A673 (cell line): ENCODE measurements at regions not wholly inside any gene's neighbourhood (a gene's known extent, or its start where the extent isn't known, plus 50 kb on each side); places are given as distances from the start of the nearest gene placed in this dataset.

ENCODE experiments used
- BruUV-seq: library from RNA; stranded (reverse); fragments of 400-500 nt; replicated peaks from 2 replicates; lab custom pipeline; 2021; lab: Mats Ljungman, UMichigan
- CTCF ChIA-PET: fragments of 300-600 bp; sonication (Branson Sonifier 250); formaldehyde crosslinking; loops from one replicate; lab custom pipeline; 2022; ENCODE audit warnings: antibody characterized with exemption; lab: Charles Lee
- POLR2A ChIA-PET: fragments of 300-600 bp; sonication (Branson Sonifier 250); formaldehyde crosslinking; loops from one replicate; lab custom pipeline; 2022; ENCODE audit warnings: antibody characterized with exemption; ENCODE audit not compliant: low non-redundant PET; lab: Charles Lee
- DNase-seq: peaks from one replicate; pipeline ENCODE4 v3.0.0-alpha.2; 2015; ENCODE audit warnings: low spot score
- H3K27ac ChIP-seq: fragments of 200-600 bp; sonication (generic); 2 replicates; pipeline ENCODE4 v1.5.1; 2016; ENCODE audit warnings: mixed run types, low read depth, mild to moderate bottlenecking, mixed read lengths, antibody characterized with exemption, low read length; ENCODE audit not compliant: poor library complexity, severe bottlenecking
- H3K27me3 ChIP-seq: fragments of 200-600 bp; sonication (generic); replicated peaks from 2 replicates; pipeline ENCODE4 v1.6.1; 2017; ENCODE audit warnings: mixed run types, low read depth, mild to moderate bottlenecking, mixed read lengths, antibody characterized with exemption, low read length; ENCODE audit not compliant: insufficient read depth, poor library complexity
- H3K36me3 ChIP-seq: fragments of 200-600 bp; sonication (generic); 2 replicates; pipeline ENCODE4 v1.6.1; 2016; ENCODE audit warnings: mixed run types, mild to moderate bottlenecking, mixed read lengths, antibody characterized with exemption, low read length; ENCODE audit not compliant: insufficient read depth, poor library complexity, severe bottlenecking
- H3K4me1 ChIP-seq: fragments of 200-600 bp; sonication (generic); 2 replicates; pipeline ENCODE4 v1.6.1; 2017; ENCODE audit warnings: mixed run types, mild to moderate bottlenecking, mixed read lengths, antibody characterized with exemption, low read length; ENCODE audit not compliant: insufficient read depth, poor library complexity, severe bottlenecking
- H3K4me3 ChIP-seq: fragments of 200-600 bp; sonication (generic); 2 replicates; pipeline ENCODE4 v1.5.1; 2016; ENCODE audit warnings: low read depth, mixed run types, mild to moderate bottlenecking, mixed read lengths, low read length; ENCODE audit not compliant: poor library complexity, severe bottlenecking
- H3K9me3 ChIP-seq: fragments of 200-600 bp; sonication (generic); 2 replicates; pipeline ENCODE4 v1.6.1; 2016; ENCODE audit warnings: mixed run types, low read depth, mild to moderate bottlenecking, mixed read lengths, antibody characterized with exemption, low read length; ENCODE audit not compliant: poor library complexity, severe bottlenecking
- EZH2 ChIP-seq: fragments of 200-600 bp; sonication (generic); IDR thresholded peaks from 2 replicates; pipeline ENCODE4 v1.6.1; 2017; ENCODE audit warnings: borderline replicate concordance, low read depth, mild to moderate bottlenecking, mixed read lengths, antibody characterized with exemption, low read length; ENCODE audit not compliant: poor library complexity, severe bottlenecking
- intact Hi-C: fragments of 100-400 bp; cut with micrococcal nuclease; formaldehyde crosslinking; loops from one replicate; pipeline ENCODE4 v1.10.0; 2022; ENCODE audit not compliant: unreplicated experiment
- TF ChIP-seq, protein P1 (sequence below): fragments of 300-800, 200-600 bp; sonication (generic); conservative IDR thresholded peaks from 2 replicates; pipeline ENCODE4 v1.5.1; 2017; ENCODE audit warnings: low read depth, mild to moderate bottlenecking, antibody characterized with exemption, low read length, moderate library complexity, mixed read lengths

DNA sequence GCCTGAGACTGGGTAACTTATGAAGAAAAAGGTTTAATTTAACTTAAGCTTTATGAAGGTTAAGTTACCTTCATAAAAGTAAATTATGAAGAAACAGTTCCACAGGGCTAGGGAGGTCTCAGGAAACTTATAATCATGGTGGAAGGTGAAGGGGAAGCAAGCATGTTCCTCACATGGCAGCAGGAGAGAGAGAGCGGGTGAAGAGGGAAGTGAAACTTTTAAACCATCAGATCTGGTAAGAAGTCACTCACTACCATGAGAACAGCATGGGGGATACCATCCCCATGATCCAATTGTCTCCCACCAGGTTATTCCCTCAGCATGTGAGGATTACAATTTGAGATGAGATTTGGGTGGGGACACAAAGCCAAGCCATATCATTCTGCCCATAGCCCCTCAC, 944.7 kb upstream of the NDST4 start:
- CTCF ChIA-PET, result no interaction called here
- intact Hi-C loops, result loop anchor here (5.0 kb wide), 1 partner anchor 124 kb away; no protein-coding TSS in a partner anchor

DNA sequence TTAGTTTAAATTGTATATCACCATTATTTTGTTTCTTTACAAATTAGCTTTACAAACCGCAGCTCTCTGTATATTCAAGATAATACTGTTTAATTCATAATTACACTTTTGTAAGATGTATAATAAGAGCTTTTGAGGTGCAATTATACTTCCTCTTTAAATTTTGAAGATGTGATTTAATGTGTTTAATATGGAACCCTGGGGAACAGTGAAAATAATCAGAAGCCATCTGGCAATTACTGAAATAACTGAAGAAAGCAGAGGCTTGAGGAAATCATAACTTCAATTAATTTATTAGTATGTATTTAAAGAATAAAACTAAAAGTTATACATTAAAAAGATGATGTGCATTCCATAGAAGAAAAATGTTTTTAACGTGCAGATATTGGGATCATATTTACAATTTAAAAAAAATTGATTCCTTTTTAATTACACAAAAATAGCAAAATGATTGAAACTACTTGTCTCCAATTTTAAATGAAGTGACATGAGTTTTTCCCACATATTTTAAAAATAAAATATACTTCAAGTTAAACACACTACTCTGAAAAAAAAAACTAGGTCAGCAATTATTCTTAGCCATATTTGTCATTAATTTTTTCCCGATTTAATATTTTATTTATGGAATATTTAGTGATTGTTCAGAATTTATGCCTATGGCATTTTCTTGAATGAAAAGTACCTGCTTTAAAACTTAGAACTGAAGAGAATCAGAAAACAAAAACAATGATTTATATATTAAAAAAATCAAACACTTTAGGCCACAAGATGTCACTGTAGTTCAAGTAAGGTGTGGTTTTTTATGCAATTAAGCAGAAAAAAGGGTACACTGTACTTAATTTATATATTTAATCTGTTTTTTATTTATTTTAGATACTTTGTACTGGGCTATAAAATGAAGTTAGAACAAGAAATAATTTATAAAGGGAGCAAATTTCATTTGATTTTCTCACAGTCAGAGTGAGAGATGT, 942.7 kb upstream of the NDST4 start:
- ChIA-PET POLR2A (interaction anchor here (0.7 kb wide), 1 partner anchor 279 kb away, joined by 4 read pairs; no protein-coding TSS in a partner anchor), CTCF (no interaction called here)
- peak; percentile 74 for DNase-seq
- Histone ChIP-seq H3K36me3 (peaks cover 7% of the 10 kb centered on the region), H3K9me3 (peaks cover 16% of the 10 kb centered on the region), H3K4me3 (no peak overlapping the region), H3K27me3 (no peaks in the 10 kb centered on the region), H3K4me1 (peaks cover 15% of the 10 kb centered on the region), H3K27ac (peak overlapping the region; percentile 68)
- BruUV-seq, result no TSS peak
- intact Hi-C loops, result loop anchor here (1.0 to 5.0 kb wide), 2 partner anchors 126 to 190 kb away; no protein-coding TSS in a partner anchor
- TF ChIP-seq, protein P1, sequence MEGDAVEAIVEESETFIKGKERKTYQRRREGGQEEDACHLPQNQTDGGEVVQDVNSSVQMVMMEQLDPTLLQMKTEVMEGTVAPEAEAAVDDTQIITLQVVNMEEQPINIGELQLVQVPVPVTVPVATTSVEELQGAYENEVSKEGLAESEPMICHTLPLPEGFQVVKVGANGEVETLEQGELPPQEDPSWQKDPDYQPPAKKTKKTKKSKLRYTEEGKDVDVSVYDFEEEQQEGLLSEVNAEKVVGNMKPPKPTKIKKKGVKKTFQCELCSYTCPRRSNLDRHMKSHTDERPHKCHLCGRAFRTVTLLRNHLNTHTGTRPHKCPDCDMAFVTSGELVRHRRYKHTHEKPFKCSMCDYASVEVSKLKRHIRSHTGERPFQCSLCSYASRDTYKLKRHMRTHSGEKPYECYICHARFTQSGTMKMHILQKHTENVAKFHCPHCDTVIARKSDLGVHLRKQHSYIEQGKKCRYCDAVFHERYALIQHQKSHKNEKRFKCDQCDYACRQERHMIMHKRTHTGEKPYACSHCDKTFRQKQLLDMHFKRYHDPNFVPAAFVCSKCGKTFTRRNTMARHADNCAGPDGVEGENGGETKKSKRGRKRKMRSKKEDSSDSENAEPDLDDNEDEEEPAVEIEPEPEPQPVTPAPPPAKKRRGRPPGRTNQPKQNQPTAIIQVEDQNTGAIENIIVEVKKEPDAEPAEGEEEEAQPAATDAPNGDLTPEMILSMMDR, result peak; percentile 64
- no peak for TF ChIP-seq EZH2

More for the DNA sequence above, 944.7 kb upstream of the NDST4 start:
- no peak for DNase-seq
- Histone ChIP-seq H3K9me3 (peaks cover 16% of the 10 kb centered on the region), H3K27me3 (no peaks in the 10 kb centered on the region), H3K27ac (no peak overlapping the region), H3K36me3 (peaks cover 7% of the 10 kb centered on the region), H3K4me1 (peaks cover 15% of the 10 kb centered on the region), H3K4me3 (no peak overlapping the region)
- POLR2A ChIA-PET, result no interaction called here
- BruUV-seq, result no TSS peak
- no peak for TF ChIP-seq EZH2
- TF ChIP-seq, protein P1, result no peak

DNA sequence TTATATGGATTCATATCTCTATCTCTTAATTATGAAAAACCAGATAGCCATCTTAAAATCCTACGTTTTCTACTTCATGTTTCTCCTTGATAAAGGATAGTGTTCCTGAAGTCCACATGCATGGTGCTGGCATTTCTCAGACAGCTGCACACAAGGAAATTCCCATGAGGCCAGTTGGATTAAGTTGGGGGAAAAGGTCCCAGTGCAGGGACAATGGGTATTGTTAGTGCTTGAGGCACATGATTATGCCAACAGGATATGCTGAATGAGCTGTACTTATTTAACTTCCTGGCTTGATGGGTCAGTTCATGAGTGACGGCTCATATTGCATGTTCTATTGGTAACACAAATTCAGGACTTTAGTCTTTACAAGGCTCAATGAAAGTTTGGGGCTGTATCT, 913.9 kb upstream of the NDST4 start:
- Histone ChIP-seq H3K27me3 (no peaks in the 10 kb centered on the region), H3K27ac (no peak overlapping the region), H3K4me1 (no peaks in the 10 kb centered on the region), H3K4me3 (no peak overlapping the region), H3K9me3 (no peaks in the 10 kb centered on the region), H3K36me3 (no peaks in the 10 kb centered on the region)
- no TSS peak for BruUV-seq
- ChIA-PET CTCF (no interaction called here), POLR2A (no interaction called here)
- intact Hi-C loops, result no loop called here
- TF ChIP-seq EZH2, result no peak
- TF ChIP-seq, protein P1, result no peak
- peak; percentile 60 for DNase-seq
